Stomach (tissue), 4 donors: ENCODE measurements at regions not wholly inside any gene's neighbourhood (a gene's known extent, or its start where the extent isn't known, plus 50 kb on each side); places are given as distances from the start of the nearest gene placed in this dataset.

Experiments
- CTCF ChIP-seq, 7 experiments: fragments of 450-650 bp in 4 of 7; fragments of 200-600 bp in 3 of 7; sonication (generic) in 3 of 7; IDR thresholded peaks; one replicate each; pipeline ENCODE4 v1.5.1; 2016 to 2019; ENCODE audit warnings: antibody characterized with exemption in 7 of 7, control low read depth in 2 of 7, mild to moderate bottlenecking in 1 of 7
- POLR2A ChIP-seq, 4 donors: fragments of 450-650 bp; IDR thresholded peaks; one replicate each; pipeline ENCODE4 v1.6.1; 2016; ENCODE audit warnings: antibody characterized with exemption in 4 of 4, control low read depth in 2 of 4, mild to moderate bottlenecking in 1 of 4, moderate library complexity in 1 of 4
- POLR2AphosphoS5 ChIP-seq, 3 donors: sonication (generic); formaldehyde crosslinking; IDR thresholded peaks; one replicate each; pipeline ENCODE4 v1.6.1; 2016; ENCODE audit warnings: antibody characterized with exemption in 3 of 3

- TF ChIP-seq CTCF (IDR thresholded peaks at IDR 0.05) (no peak), POLR2A (IDR thresholded peaks at IDR 0.05) (no peak), POLR2AphosphoS5 (IDR thresholded peaks at IDR 0.05) (no peak)
Observed at GRCh38 chr4:186919340-186919739, 195.7 kb upstream of the FAT1 start.
